ENCODE measurements at regions not wholly inside any gene's neighbourhood (a gene's known extent, or its start where the extent isn't known, plus 50 kb on each side); places are given as distances from the start of the nearest gene placed in this dataset.

GRCh38 chr3:35523074-35523473 is 116.3 kb upstream of the ARPP21 start:
- intact Hi-C loops (cut with DNase I): no loop called here
- 89 to 93% (median 92%) methylated on average over 4 of the region's 4 CpGs for WGBS, 3 donors
- no peak for ATAC-seq
- no peaks in the 10 kb centered on the region for H3K4me1 ChIP-seq
- TF ChIP-seq, protein P1, sequence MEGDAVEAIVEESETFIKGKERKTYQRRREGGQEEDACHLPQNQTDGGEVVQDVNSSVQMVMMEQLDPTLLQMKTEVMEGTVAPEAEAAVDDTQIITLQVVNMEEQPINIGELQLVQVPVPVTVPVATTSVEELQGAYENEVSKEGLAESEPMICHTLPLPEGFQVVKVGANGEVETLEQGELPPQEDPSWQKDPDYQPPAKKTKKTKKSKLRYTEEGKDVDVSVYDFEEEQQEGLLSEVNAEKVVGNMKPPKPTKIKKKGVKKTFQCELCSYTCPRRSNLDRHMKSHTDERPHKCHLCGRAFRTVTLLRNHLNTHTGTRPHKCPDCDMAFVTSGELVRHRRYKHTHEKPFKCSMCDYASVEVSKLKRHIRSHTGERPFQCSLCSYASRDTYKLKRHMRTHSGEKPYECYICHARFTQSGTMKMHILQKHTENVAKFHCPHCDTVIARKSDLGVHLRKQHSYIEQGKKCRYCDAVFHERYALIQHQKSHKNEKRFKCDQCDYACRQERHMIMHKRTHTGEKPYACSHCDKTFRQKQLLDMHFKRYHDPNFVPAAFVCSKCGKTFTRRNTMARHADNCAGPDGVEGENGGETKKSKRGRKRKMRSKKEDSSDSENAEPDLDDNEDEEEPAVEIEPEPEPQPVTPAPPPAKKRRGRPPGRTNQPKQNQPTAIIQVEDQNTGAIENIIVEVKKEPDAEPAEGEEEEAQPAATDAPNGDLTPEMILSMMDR (IDR thresholded peaks at IDR 0.05): no peak
- no peaks in the 10 kb centered on the region for H3K9me3 ChIP-seq
- no peaks in the 10 kb centered on the region for H3K27me3 ChIP-seq (ENCODE audit: insufficient read depth in 3 of 3, low read length in 2 of 3)
- no peak for DNase-seq
- H3K36me3 ChIP-seq (ENCODE audit: insufficient read depth in 1 of 2, low read depth in 1 of 2): no peaks in the 10 kb centered on the region
- no peak overlapping the region for H3K27ac ChIP-seq
- H3K4me3 ChIP-seq: no peak overlapping the region

GRCh38 chr3:35523838-35524237 is 115.5 kb upstream of the ARPP21 start:
- Histone ChIP-seq H3K4me3 (no peak overlapping the region), H3K27me3 (ENCODE audit: insufficient read depth in 3 of 3, low read length in 2 of 3) (no peaks in the 10 kb centered on the region), H3K27ac (no peak overlapping the region), H3K4me1 (no peaks in the 10 kb centered on the region), H3K36me3 (ENCODE audit: insufficient read depth in 1 of 2, low read depth in 1 of 2) (no peaks in the 10 kb centered on the region), H3K9me3 (no peaks in the 10 kb centered on the region)
- ATAC-seq (no peak), DNase-seq (no peak)
- intact Hi-C loops (cut with DNase I): no loop called here
- TF ChIP-seq, protein P1 (IDR thresholded peaks at IDR 0.05): no peak
- WGBS, 3 donors: 74 to 83% (median 78%) methylated on average over 4 of the region's 4 CpGs

DNA sequence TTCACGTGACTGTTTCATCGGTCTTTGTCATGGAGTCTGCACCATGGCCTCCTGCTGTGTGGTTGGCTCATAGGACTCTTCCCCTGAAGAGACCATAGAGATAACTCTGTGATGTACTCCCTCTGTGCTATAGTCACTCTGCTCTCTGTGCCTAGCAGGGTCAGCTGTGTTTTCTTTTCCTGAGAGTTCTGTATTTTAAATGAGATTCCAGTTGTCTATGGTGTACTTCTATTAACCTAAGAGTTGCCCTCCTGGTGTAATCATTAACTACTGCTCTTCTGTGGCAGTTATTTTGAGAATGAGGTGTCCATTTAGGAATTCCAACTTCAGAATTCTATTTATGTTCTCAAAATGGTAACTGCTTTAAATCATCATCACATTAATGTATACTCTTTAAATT is 114.5 kb upstream of the ARPP21 start:
- 88 to 96% (median 95%) methylated on average over 2 of the region's 2 CpGs for WGBS, 3 donors
- Histone ChIP-seq H3K4me3 (no peak overlapping the region), H3K4me1 (no peaks in the 10 kb centered on the region), H3K36me3 (ENCODE audit: insufficient read depth in 1 of 2, low read depth in 1 of 2) (no peaks in the 10 kb centered on the region), H3K9me3 (no peaks in the 10 kb centered on the region), H3K27me3 (ENCODE audit: insufficient read depth in 3 of 3, low read length in 2 of 3) (no peaks in the 10 kb centered on the region), H3K27ac (no peak overlapping the region)
- TF ChIP-seq, protein P1 (IDR thresholded peaks at IDR 0.05): no peak
- DNase-seq: no peak
- no peak for ATAC-seq
- intact Hi-C loops (cut with DNase I): no loop called here

GRCh38 chr3:35528728-35529127 is 110.6 kb upstream of the ARPP21 start:
- H3K27me3 ChIP-seq (ENCODE audit: insufficient read depth in 3 of 3, low read length in 2 of 3): no peaks in the 10 kb centered on the region
- intact Hi-C loops (cut with DNase I): no loop called here
- TF ChIP-seq, protein P1 (IDR thresholded peaks at IDR 0.05): no peak
- ATAC-seq: no peak
- no peaks in the 10 kb centered on the region for H3K4me1 ChIP-seq
- no peak overlapping the region for H3K4me3 ChIP-seq
- H3K36me3 ChIP-seq (ENCODE audit: insufficient read depth in 1 of 2, low read depth in 1 of 2): no peaks in the 10 kb centered on the region
- no peak overlapping the region for H3K27ac ChIP-seq
- H3K9me3 ChIP-seq: no peaks in the 10 kb centered on the region
- 94 to 95% (median 94%) methylated on average over 6 of the region's 6 CpGs for WGBS, 3 donors
- no peak for DNase-seq

DNA sequence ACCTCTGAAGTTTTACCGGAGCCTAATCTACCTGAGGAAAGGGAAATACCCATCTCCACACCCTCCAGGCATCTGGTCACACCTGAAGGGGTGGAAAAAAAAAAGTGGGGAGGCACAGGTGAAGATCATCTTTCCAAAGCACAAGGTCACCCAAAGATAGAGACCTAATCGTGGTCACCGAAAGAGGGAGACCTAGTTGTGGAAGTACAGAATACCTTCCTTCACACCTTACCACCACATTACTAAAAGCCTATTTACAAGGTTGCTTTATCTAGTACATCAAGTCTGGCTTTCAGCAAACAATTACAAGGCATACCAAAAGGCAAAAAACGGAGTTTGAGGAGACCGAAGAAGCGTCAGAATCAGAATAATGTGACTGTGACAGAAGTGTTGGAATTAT is 110.0 kb upstream of the ARPP21 start:
- Histone ChIP-seq H3K27ac (no peak overlapping the region), H3K4me3 (no peak overlapping the region), H3K36me3 (ENCODE audit: insufficient read depth in 1 of 2, low read depth in 1 of 2) (no peaks in the 10 kb centered on the region), H3K9me3 (no peaks in the 10 kb centered on the region), H3K4me1 (no peaks in the 10 kb centered on the region), H3K27me3 (ENCODE audit: insufficient read depth in 3 of 3, low read length in 2 of 3) (no peaks in the 10 kb centered on the region)
- TF ChIP-seq, protein P1 (IDR thresholded peaks at IDR 0.05): no peak
- no peak for DNase-seq
- ATAC-seq: no peak
- intact Hi-C loops (cut with DNase I): no loop called here
- 71 to 79% (median 76%) methylated on average over 6 of the region's 6 CpGs for WGBS, 3 donors
